ENCODE measurements at regions not wholly inside any gene's neighbourhood (a gene's known extent, or its start where the extent isn't known, plus 50 kb on each side); places are given as distances from the start of the nearest gene placed in this dataset.
A peak's percentile ranks its signal among the peaks of the same experiment; 100 is the strongest.

DNA sequence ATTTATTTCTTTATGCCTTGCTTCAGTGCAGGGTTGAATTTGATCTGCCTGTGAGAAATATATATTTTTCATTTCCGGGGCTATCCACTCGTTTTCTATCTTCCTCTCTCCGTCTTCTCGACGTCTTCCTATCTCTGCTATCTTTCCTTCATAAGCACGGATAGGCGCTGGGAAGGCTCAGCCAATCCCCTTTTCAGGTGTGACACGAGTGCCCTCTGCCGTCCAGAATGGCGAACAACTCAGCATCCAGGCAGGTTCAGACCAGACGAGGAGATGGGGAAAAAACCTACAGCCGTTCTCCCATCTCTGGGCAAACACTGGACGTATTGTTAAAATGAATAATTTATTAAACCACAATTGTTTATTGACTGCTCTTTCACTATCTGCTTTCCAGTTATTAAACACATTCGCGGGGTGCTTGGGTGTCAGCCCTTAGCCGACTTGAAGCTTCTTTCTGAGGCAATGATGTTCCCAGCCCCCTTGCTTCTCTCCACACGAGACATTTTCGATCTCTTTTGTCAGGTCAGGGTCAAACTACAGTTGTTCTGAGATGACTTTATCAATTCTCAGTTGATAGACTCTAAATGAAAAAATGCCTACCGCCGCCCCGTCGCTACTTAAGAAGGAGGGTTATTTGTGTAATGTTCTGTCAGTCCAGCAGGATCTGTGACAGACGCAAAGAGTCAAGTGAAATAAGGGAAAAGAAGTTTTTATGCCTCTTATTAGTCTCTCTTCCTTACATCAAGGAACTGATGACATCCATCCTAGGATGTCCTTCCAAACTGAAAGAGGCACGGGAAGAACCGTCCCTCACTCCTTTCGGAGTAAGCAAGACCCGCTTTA lies 96.3 kb upstream of the NOCT start:
- peak; percentile 24 to 26 for DNase-seq

DNA sequence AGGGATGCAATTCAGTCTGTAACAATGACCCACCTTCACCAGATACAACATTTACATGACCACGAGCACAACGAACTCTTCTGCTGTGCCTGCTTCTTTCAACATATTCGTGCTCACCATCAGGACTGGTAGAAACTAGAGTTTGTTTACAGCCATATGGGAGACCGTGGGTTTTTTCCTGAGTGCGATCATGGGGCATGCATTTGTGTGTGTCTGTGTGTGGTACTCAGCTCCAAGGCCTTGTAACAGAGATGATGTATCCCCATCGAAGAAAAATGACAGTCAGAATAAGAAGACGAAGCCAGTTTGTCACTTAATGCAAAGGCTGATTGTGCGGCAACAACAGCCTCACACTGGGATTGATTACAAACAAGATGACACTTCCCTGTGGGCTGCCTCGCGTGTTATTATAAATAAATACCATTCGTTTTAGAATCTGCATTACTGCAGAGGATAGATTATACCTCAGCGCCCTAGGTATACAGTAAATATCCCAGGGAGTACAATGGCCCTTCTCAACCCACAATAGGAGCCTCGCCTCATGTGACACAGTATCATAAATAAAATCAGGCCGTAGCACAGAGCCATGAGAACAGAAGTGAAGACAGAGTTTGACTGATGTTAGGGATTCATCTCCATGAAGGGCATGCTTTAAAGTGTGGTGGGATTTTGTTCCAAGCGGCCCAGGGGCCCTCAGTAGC lies 97.3 kb upstream of the NOCT start:
- no peak for DNase-seq

- DNase-seq: no peak
These were observed 98.8 kb upstream of the NOCT start for GRCh38 chr4:138916763-138917162.

DNA sequence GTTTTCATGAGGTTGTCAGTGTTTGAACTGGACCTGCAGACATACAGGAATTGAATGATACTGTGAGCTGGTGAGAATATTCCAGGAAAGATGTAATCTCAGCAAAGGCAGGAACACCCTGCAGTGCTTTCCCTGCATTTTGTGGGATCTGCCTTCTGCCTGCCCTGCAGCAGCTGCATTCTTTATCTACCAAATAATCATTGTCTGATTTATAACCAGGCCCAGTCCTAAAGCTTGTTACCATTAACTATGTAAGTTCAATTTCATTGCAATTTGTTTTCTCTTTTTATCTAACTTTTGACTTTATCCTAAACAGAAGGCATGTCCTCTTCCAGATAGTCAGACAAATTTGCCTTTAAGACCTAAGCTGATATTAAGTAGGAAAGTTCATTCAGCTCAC lies 99.8 kb upstream of the NOCT start:
- no peak for DNase-seq

DNA sequence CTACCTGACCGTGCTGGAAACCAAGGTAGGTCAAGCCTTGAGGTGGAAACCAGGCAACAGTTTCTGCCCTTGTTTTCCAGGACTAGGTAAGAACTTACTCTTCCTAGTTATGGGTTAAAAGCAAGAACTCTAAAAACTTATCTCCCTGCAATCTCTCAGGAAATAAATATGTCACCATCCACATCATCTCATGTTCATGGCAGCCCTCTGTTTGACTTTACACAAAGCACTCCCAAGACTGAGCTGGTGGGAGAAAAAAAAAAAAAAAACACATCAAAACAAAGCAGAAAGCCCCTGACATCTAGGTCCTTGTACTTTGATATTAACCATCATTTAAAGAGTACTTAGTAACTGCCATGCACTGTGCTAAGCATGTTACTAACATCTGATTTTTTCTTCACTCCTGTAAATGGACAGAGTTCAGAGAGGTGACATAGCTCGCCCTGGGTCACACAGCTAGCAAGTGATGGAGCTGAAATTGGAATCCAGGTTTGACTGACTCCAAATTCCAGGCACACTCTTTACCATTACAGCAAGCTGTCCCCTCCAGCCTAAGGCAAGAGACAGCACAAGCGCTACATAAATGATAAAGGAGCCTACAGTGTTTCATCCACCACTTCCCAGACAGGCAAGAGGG lies 102.8 kb upstream of the NOCT start:
- no peak for DNase-seq

GRCh38 chr4:138911909-138912703 lies 103.5 kb upstream of the NOCT start:
- DNase-seq: no peak

GRCh38 chr4:138910914-138911336 lies 104.7 kb upstream of the NOCT start:
- no peak for DNase-seq

DNA sequence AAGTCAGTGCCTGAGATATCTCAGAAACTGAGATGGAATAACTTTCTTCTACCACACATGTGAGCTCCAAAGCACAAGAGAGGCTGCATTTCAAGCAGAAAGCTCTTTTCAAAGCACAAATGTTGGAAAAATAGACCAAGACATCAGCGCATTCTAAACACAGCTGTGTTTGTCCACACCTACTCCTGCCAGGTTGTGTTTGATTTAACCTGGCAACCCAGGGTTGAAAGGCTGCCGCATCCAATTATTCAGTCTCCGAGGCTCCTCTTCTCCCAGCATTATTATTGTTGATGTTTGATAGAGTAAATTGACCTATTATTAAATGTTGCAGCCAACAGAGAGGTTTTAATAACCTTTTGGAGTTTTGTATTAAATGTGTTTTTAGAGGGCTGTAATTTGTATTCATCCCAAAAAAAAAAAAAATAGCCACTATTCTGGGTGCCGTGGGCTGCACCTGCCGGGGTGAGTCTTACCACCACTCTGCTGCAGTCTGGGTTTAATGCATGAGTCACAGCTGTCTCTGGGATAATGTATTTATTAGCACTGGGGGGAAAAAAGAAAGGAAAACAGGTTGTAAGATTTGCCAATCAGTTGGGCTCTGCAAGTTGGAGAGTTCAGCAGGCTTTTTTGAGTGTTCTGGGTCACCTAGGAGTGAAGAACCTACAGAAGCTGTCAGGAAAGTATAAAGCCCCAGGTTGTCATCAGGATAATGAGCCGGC lies 105.2 kb upstream of the NOCT start:
- no peak for DNase-seq

DNA sequence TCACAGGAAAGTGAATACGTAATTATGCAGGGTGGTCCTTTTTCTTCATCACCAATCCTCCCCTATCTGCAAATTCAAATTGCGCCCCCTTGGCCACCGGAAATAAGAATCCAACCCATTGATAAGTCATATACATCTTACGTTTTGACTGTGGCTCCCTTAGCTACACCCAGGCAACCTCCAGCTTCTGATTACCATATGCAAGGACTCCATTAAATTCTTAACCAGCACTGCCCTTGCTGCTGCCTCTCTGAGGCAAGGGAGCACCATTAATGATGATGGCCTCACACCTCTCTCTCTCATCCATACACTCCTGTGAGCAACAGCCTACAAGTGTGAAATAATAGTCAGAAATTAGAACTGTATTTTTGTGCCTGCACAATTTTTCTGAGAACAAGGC lies 106.0 kb upstream of the NOCT start:
- no peak for DNase-seq

DNA sequence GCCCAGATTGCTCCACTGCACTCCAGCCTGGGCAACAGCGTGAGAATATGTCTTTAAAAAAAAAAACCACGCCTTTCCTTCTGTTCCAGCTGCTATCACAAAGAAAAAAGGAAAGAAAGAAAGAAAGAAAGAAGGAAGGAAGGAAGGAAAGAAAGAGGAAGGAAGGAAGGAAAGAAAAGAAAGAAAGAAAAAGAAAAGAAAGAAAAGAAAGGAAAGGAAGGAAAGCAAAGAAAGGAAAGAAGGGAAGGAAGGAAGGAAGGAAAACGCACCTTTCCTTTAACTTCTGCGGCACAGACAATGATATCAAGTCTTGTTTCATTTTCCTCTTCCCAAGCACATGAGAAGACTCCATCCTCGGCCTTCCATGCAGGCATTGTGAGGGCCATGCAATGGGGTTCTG lies 107.4 kb upstream of the NOCT start:
- DNase-seq: no peak

DNA sequence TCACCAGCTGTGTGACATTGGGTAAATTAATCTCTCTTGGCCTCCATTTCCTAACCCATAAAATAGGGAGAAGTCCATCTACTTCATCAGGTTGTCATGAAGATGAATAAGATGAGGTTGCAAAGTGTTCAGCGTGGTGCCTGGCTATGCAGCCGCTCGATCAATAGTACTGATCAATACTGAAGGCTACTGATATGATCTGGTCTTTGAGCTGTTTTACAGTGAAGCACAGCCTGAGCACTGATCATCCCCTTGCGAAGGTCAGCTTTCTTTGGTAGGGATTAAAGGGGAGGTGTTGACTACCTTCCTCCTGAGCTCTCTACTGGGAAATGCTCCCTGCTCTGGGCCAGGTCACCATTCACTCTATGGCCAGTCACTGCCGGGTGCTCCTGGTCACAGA lies 108.4 kb upstream of the NOCT start:
- DNase-seq: no peak

- DNase-seq: no peak
These were observed 110.8 kb upstream of the NOCT start for GRCh38 chr4:138904793-138905192.

DNA sequence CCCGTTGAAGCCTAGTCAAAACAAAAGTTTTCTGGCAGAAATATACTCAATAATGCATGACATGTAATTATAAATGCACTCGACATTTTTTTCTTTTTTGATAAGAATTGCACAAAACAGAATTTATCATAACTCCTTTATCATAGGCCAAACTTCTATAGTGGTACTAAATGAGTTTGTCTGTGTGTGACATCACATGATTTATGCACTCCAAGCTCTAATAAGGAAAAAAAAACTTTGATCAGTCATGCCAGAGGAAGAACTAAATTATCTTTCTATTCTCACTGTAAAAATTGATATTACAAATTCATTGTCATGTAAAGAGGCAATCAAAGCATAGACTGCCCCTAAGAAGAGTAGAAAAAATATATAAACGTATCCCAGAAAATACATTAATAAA lies 112.4 kb upstream of the NOCT start:
- DNase-seq: no peak

GRCh38 chr4:138902705-138903104 lies 112.9 kb upstream of the NOCT start:
- no peak for DNase-seq

DNA sequence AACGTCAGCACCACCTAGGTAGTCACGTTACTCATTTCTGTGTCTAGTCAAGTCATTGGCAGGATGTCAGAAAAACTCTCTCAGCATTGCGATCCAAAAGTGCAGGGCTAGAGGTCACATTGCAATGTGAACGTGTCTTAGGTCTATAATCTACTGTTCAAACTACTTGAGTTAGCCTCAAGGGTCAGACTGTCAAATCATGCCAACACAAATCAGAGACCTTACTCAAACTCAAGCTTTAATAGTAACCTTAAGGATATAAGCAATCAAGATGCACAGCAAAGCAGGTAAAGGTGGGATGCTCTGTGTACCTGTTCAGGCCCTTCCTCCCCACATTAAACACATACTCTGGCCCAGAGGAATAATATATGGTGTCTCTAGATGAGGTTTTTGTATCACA lies 114.4 kb upstream of the NOCT start:
- no peak for DNase-seq

DNA sequence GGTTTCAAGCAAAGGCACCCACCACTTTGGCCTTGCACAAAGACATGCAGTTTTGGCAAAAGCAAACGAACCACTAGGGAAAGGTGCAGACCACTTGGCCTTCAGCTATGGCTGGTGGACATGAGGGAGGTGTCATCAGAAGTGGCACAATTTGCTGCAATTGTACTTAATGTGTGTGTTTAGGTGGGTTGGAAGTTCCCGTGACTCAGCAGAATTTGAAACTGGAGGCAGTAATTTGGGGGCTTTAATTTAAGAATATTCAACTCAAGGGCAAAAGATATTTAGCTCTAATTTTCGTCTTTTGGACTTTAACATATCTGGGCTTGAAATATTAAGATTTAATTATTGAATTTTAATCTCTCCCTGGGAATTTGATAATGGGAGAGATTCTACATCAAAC lies 115.6 kb upstream of the NOCT start:
- no peak for DNase-seq

GRCh38 chr4:138898282-138898681 lies 117.3 kb upstream of the NOCT start:
- DNase-seq: no peak

- DNase-seq: no peak
These were observed 117.8 kb upstream of the NOCT start for GRCh38 chr4:138897811-138898226.

GRCh38 chr4:138894709-138895108 lies 120.9 kb upstream of the NOCT start:
- DNase-seq: no peak

DNA sequence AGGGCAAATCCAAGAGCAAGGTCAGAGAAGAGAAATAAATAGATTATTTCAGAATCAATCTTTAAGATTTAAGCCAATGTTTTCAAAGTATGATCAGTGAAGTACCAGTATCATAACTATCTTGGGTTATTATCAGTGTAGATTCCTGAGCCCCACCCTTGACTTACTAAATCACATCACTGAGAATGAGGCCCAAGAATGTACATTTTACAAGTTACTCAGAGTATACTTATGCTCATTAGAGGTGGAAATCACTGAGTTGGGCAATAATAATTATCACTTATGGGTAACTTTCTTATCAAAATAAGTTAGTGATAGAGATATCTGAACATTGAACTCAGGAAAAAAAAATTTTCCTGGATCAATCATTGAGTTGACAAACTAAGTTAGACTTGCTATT lies 121.6 kb upstream of the NOCT start:
- DNase-seq: no peak

DNA sequence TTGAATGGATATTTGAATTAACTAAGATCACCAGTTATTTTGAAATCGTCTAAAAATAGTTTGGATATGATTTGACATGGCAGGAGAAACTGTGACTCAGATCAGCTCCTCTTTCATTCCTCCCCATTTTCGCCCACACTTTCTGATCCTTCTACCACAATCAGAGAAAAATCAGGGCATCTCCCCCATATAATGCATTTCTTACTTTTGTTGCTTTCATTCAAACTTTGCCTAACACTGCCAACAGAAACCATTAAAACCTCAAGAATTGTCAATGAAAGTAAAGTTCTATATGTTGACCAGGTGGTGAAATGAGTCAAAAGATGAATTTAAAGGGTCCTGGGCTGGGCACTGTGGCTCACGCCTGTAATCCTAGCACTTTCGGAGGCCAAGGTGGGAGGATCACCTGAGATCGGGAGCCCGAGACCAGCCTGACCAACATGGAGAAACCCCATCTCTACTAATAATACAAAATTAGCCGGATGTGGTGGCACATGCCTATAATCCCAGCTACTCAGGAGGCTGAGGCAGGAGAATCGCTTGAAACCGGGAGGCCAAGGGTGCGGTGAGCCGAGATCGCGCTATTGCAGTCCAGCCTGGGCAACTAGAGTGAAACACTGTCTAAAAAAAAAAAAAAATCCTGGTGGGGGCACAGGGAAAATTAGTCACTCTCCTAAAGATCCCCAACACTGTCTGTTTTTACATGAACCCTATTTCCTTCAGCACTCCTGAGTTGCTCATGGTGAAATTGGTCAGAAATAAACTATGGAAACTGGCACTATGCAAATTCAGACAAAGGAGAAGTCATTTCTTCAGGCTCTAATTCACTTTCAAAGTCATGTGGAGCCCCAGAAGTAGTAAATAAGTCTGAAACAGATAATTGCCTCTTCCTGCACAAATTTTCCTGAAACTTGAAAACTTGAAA lies 122.8 kb upstream of the NOCT start:
- DNase-seq: no peak
